ENCODE measurements at regions not wholly inside any gene's neighbourhood (a gene's known extent, or its start where the extent isn't known, plus 50 kb on each side); places are given as distances from the start of the nearest gene placed in this dataset.

- peaks cover 4% of the 10 kb centered on the region for H3K9me3 Mint-ChIP-seq (ENCODE audit: low read depth)
- no peak overlapping the region for H3K27ac Mint-ChIP-seq
- DNase-seq (no peak), ATAC-seq (no peak)
- no peaks in the 10 kb centered on the region for H3K27me3 Mint-ChIP-seq
- no peaks in the 10 kb centered on the region for H3K4me1 Mint-ChIP-seq
- no peaks in the 10 kb centered on the region for H3K36me3 Mint-ChIP-seq
- CTCF ChIA-PET = no interaction called here
- H3K4me3 Mint-ChIP-seq = no peak overlapping the region
These were observed 555.3 kb upstream of the ZNF608 start for GRCh38 chr5:125301711-125302110.

- Mint-ChIP-seq H3K27me3 (no peaks in the 10 kb centered on the region), H3K9me3 (ENCODE audit: low read depth) (peaks cover 4% of the 10 kb centered on the region), H3K4me3 (no peak overlapping the region), H3K27ac (no peak overlapping the region), H3K4me1 (no peaks in the 10 kb centered on the region), H3K36me3 (no peaks in the 10 kb centered on the region)
- ATAC-seq = no peak
- no peak for DNase-seq
- CTCF ChIA-PET = no interaction called here
These were observed 556.1 kb upstream of the ZNF608 start for GRCh38 chr5:125302577-125302976.

- H3K4me1 Mint-ChIP-seq = no peaks in the 10 kb centered on the region
- H3K27me3 Mint-ChIP-seq = no peaks in the 10 kb centered on the region
- no peak for DNase-seq
- no peaks in the 10 kb centered on the region for H3K36me3 Mint-ChIP-seq
- CTCF ChIA-PET = no interaction called here
- no peak overlapping the region for H3K27ac Mint-ChIP-seq
- no peak for ATAC-seq
- peaks cover 12% of the 10 kb centered on the region for H3K9me3 Mint-ChIP-seq (ENCODE audit: low read depth)
- H3K4me3 Mint-ChIP-seq = no peak overlapping the region
These were observed 560.3 kb upstream of the ZNF608 start for GRCh38 chr5:125306741-125307140.

GRCh38 chr5:125310749-125311148 is 564.3 kb upstream of the ZNF608 start:
- no peak overlapping the region for H3K27ac Mint-ChIP-seq
- CTCF ChIA-PET = interaction anchor here (0.5 kb wide), 1 partner anchor 431 kb away, joined by 3 read pairs; no protein-coding TSS in a partner anchor
- no peaks in the 10 kb centered on the region for H3K4me1 Mint-ChIP-seq
- no peak for ATAC-seq
- no peaks in the 10 kb centered on the region for H3K36me3 Mint-ChIP-seq
- H3K4me3 Mint-ChIP-seq = no peak overlapping the region
- peaks cover 7% of the 10 kb centered on the region for H3K9me3 Mint-ChIP-seq (ENCODE audit: low read depth)
- DNase-seq = no peak
- H3K27me3 Mint-ChIP-seq = no peaks in the 10 kb centered on the region

GRCh38 chr5:125311743-125312142 is 565.3 kb upstream of the ZNF608 start:
- Mint-ChIP-seq H3K27me3 (no peaks in the 10 kb centered on the region), H3K36me3 (no peaks in the 10 kb centered on the region), H3K4me1 (no peaks in the 10 kb centered on the region), H3K27ac (no peak overlapping the region), H3K4me3 (no peak overlapping the region), H3K9me3 (ENCODE audit: low read depth) (peaks cover 7% of the 10 kb centered on the region)
- CTCF ChIA-PET = no interaction called here
- DNase-seq (no peak), ATAC-seq (no peak)

GRCh38 chr5:125313555-125313954 is 567.1 kb upstream of the ZNF608 start:
- no peaks in the 10 kb centered on the region for H3K27me3 Mint-ChIP-seq
- no peak overlapping the region for H3K4me3 Mint-ChIP-seq
- ATAC-seq = no peak
- DNase-seq = no peak
- no peaks in the 10 kb centered on the region for H3K4me1 Mint-ChIP-seq
- no peaks in the 10 kb centered on the region for H3K36me3 Mint-ChIP-seq
- H3K27ac Mint-ChIP-seq = no peak overlapping the region
- CTCF ChIA-PET = no interaction called here
- peaks cover 1% of the 10 kb centered on the region for H3K9me3 Mint-ChIP-seq (ENCODE audit: low read depth)

- H3K36me3 Mint-ChIP-seq = no peaks in the 10 kb centered on the region
- no peak for DNase-seq
- no peak overlapping the region for H3K4me3 Mint-ChIP-seq
- ATAC-seq = no peak
- no peaks in the 10 kb centered on the region for H3K9me3 Mint-ChIP-seq (ENCODE audit: low read depth)
- no peaks in the 10 kb centered on the region for H3K27me3 Mint-ChIP-seq
- H3K27ac Mint-ChIP-seq = no peak overlapping the region
- no peaks in the 10 kb centered on the region for H3K4me1 Mint-ChIP-seq
- CTCF ChIA-PET = no interaction called here
These were observed 568.9 kb upstream of the ZNF608 start for GRCh38 chr5:125315306-125315705.

GRCh38 chr5:125316391-125316790 is 570.0 kb upstream of the ZNF608 start:
- ATAC-seq = no peak
- Mint-ChIP-seq H3K27me3 (no peaks in the 10 kb centered on the region), H3K4me1 (no peaks in the 10 kb centered on the region), H3K9me3 (ENCODE audit: low read depth) (peaks cover 4% of the 10 kb centered on the region), H3K27ac (no peak overlapping the region), H3K36me3 (no peaks in the 10 kb centered on the region), H3K4me3 (no peak overlapping the region)
- DNase-seq = no peak
- CTCF ChIA-PET = no interaction called here

- Mint-ChIP-seq H3K4me3 (no peak overlapping the region), H3K4me1 (no peaks in the 10 kb centered on the region), H3K27me3 (no peaks in the 10 kb centered on the region), H3K27ac (no peak overlapping the region), H3K9me3 (ENCODE audit: low read depth) (peaks cover 4% of the 10 kb centered on the region), H3K36me3 (no peaks in the 10 kb centered on the region)
- no peak for DNase-seq
- CTCF ChIA-PET = no interaction called here
- ATAC-seq = no peak
These were observed 570.6 kb upstream of the ZNF608 start for GRCh38 chr5:125316915-125317535.

GRCh38 chr5:125317536-125317995 is 571.1 kb upstream of the ZNF608 start:
- no peak for DNase-seq
- CTCF ChIA-PET = no interaction called here
- no peaks in the 10 kb centered on the region for H3K36me3 Mint-ChIP-seq
- no peak overlapping the region for H3K27ac Mint-ChIP-seq
- no peak overlapping the region for H3K4me3 Mint-ChIP-seq
- no peaks in the 10 kb centered on the region for H3K27me3 Mint-ChIP-seq
- H3K9me3 Mint-ChIP-seq (ENCODE audit: low read depth) = peaks cover 4% of the 10 kb centered on the region
- ATAC-seq = no peak
- H3K4me1 Mint-ChIP-seq = no peaks in the 10 kb centered on the region

- no peaks in the 10 kb centered on the region for H3K27me3 Mint-ChIP-seq
- no peaks in the 10 kb centered on the region for H3K36me3 Mint-ChIP-seq
- DNase-seq = no peak
- CTCF ChIA-PET = no interaction called here
- H3K4me1 Mint-ChIP-seq = no peaks in the 10 kb centered on the region
- H3K9me3 Mint-ChIP-seq (ENCODE audit: low read depth) = peaks cover 8% of the 10 kb centered on the region
- H3K4me3 Mint-ChIP-seq = no peak overlapping the region
- H3K27ac Mint-ChIP-seq = no peak overlapping the region
- ATAC-seq = no peak
These were observed 575.2 kb upstream of the ZNF608 start for GRCh38 chr5:125321654-125322053.

GRCh38 chr5:125323613-125324012 is 577.2 kb upstream of the ZNF608 start:
- ATAC-seq (no peak), DNase-seq (no peak)
- H3K4me1 Mint-ChIP-seq = no peaks in the 10 kb centered on the region
- H3K27ac Mint-ChIP-seq = no peak overlapping the region
- H3K4me3 Mint-ChIP-seq = no peak overlapping the region
- H3K36me3 Mint-ChIP-seq = no peaks in the 10 kb centered on the region
- H3K9me3 Mint-ChIP-seq (ENCODE audit: low read depth) = peaks cover 10% of the 10 kb centered on the region
- no peaks in the 10 kb centered on the region for H3K27me3 Mint-ChIP-seq
- CTCF ChIA-PET = no interaction called here

- no peaks in the 10 kb centered on the region for H3K4me1 Mint-ChIP-seq
- no peaks in the 10 kb centered on the region for H3K27me3 Mint-ChIP-seq
- H3K9me3 Mint-ChIP-seq (ENCODE audit: low read depth) = peaks cover 17% of the 10 kb centered on the region
- ATAC-seq (no peak), DNase-seq (no peak)
- no peak overlapping the region for H3K27ac Mint-ChIP-seq
- CTCF ChIA-PET = no interaction called here
- no peaks in the 10 kb centered on the region for H3K36me3 Mint-ChIP-seq
- no peak overlapping the region for H3K4me3 Mint-ChIP-seq
These were observed 579.2 kb upstream of the ZNF608 start for GRCh38 chr5:125325488-125326149.

- Mint-ChIP-seq H3K27ac (no peak overlapping the region), H3K9me3 (ENCODE audit: low read depth) (peaks cover 15% of the 10 kb centered on the region), H3K36me3 (no peaks in the 10 kb centered on the region), H3K27me3 (no peaks in the 10 kb centered on the region), H3K4me3 (no peak overlapping the region), H3K4me1 (no peaks in the 10 kb centered on the region)
- DNase-seq = no peak
- CTCF ChIA-PET = no interaction called here
- no peak for ATAC-seq
These were observed 579.7 kb upstream of the ZNF608 start for GRCh38 chr5:125326150-125326510.

All from activated CD8-positive, alpha-beta memory T cell treated with anti-CD3 and anti-CD28 coated beads, Interleukin-2, amount 10 ng/mL, durations not matched to agents 7 days and 5 days (primary cell).